SK-MEL-5 (cell line): ENCODE measurements at regions not wholly inside any gene's neighbourhood (a gene's known extent, or its start where the extent isn't known, plus 50 kb on each side); places are given as distances from the start of the nearest gene placed in this dataset.

Experiments
- DNase-seq: peaks from one replicate; pipeline ENCODE4 v3.0.0-alpha.2; 2016; ENCODE audit warnings: low read depth, low spot score
- in situ Hi-C: cut with HindIII; loops from 2 replicates; pipeline ENCODE4 v1.10.0; 2016; ENCODE audit warnings: low sequenced_read_pairs, high pct_unique_total_duplicates, low pct_unique_long_range_greater_than_20kb

DNA sequence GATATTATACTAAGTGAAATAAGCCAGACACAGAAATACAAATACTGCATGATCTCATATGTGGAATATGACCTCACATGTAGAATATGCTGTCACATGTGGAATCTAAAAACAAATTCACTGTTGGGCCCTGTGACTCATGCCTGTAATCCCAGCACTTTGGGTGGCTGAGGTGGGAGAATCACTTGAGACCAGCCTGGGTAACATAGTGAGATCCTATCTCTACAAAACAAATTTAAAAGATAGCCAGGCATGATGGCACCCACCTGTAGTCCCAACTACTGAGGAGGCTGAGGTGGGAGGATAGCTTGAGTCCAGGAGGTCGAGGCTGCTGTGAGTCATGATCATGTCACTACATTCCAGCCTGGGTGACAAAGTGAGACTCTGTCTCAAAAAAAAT lies 160.3 kb downstream of the PTEN start:
- no peak for DNase-seq
- in situ Hi-C loops: no loop called here

DNA sequence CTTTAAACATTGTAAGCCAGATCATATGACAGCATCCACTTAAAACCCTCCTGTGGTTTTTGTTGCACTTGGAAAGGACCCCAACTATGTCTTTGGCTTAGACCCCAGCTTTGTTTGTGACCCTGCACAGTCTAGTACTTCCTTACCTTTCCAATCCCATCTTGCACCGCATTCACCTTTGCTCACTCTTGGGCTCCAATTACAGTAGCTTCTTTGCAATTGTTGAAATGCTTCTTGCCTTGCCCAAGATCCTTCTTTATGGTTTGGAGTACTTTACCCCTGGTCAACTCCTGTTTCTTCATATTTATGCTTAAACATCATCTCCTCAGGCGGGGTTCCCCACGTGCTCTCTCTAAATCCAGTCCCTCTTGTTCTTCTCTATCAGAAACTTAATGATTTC lies 162.6 kb downstream of the PTEN start:
- DNase-seq: no peak
- in situ Hi-C loops: no loop called here

DNA sequence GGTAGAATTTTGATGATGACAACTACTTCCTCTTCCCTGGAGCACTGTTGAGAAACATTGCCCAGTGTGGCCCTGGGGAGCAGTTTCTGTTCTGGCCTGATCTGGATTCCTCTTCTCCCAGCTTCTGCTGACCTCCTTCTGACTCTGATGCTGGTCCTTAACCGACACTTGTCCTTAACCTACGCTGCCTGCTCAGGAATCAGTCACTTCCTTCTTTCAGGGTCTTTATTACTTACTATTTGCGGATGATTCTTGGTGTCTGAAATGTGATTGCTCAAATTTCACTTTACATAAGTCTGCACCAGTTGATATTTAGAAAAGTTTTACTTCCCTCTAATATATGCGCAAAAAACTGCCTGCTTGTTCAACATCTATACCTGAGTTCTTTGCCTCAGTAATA lies 164.1 kb downstream of the PTEN start:
- in situ Hi-C loops: no loop called here
- DNase-seq: no peak

DNA sequence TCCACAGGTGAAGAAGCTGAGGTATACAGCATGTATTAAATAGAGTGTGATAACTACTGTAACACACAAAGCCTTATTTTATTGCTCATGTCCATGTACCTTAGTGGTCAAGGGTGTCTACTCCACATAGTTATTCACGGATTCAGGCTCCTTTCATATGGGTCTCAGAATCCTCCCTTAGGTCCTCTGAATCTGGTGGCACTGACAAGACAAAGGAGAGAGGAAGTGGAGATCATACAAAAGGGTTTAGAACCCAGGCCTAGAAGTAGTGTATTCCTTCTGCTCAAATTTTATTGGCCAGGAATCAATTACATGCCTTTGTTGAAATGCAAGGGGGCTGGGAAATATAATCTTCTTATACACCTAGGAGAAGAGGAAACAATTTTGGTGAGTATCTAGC lies 164.6 kb downstream of the PTEN start:
- in situ Hi-C loops: no loop called here
- no peak for DNase-seq

DNA sequence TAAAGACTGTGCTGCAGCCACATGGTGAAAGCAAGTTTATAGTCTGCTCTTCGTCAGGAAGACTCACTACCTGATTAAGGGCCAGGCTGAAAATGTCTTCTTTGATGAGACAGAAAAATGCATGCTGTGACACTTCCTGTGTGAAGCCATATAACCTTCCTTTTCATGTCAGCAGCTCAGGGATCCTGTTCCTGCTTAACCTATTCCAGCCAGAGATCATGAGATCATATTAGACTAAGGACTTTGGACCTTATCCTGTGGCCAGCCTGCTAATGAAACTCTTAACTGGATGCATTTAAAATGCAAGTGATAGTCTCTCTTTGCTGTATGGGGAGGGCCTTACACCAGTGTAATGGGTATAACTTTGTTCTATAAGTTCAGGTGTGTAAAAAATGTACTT lies 165.2 kb downstream of the PTEN start:
- in situ Hi-C loops: no loop called here

GRCh38 chr10:88032566-88032965 lies 169.1 kb downstream of the PTEN start:
- in situ Hi-C loops: no loop called here
- no peak for DNase-seq

More for the DNA sequence above, 165.2 kb downstream of the PTEN start:
- DNase-seq: no peak

GRCh38 chr10:88033385-88033784 lies 170.0 kb downstream of the PTEN start:
- in situ Hi-C loops: no loop called here
- no peak for DNase-seq

DNA sequence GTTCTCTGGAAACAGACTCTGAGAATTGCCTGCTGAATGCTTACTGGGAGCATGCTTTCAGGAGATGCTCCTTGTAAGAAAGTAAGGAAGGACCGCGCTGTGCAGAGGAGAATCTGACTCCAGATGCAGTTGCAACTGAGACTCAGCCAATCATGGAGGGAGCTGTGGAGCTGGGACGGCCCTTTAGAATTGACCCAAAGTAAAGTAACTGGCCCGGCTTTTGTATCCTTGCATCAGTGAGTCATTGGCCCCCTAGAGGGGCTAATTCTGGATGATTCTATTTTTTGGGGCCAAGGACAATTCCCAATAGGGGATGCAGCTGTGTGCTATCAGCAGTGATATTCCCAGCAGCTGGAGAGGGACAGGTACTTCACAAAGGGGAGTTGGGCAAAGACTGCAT lies 170.4 kb downstream of the PTEN start:
- in situ Hi-C loops: no loop called here
- no peak for DNase-seq

- DNase-seq: no peak
- in situ Hi-C loops: no loop called here
These were observed 172.7 kb downstream of the PTEN start for GRCh38 chr10:88036126-88036525.

- DNase-seq: no peak
- in situ Hi-C loops: no loop called here
These were observed 174.2 kb downstream of the PTEN start for GRCh38 chr10:88037623-88038022.

GRCh38 chr10:88038268-88038667 lies 174.8 kb downstream of the PTEN start:
- in situ Hi-C loops: no loop called here
- DNase-seq: no peak

DNA sequence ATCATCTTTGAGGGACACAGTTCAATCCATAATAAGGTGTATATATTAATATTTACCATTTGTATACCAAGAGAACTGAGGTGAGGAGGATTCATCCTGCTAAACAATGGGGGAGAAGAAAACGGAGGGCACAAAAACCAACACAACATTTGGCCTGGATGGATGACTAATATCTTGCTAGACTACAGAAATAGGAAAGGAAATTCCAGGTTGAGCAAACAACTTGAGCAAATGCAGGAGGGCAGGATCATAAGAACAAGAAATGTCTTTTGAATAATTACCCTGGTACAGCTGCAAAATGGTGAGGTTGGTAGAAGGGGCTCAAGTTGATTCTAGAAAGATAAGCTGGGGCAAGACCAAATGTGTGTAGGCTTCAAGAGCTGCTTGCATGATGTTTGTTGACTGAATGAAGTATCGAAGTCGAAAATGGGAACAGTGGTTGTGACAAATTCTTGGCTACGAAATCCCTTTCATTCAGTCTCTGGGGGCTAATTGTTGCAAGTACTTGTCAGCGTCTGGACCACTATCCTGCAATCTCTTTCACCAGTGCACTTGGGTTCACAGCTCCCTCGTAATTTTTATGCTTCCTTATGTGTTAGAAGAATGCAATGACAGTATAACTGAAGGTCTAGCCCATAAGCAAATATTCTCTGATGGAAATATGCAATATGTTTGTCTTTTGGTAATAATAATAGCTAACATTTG lies 176.2 kb downstream of the PTEN start:
- no peak for DNase-seq
- in situ Hi-C loops: no loop called here

DNA sequence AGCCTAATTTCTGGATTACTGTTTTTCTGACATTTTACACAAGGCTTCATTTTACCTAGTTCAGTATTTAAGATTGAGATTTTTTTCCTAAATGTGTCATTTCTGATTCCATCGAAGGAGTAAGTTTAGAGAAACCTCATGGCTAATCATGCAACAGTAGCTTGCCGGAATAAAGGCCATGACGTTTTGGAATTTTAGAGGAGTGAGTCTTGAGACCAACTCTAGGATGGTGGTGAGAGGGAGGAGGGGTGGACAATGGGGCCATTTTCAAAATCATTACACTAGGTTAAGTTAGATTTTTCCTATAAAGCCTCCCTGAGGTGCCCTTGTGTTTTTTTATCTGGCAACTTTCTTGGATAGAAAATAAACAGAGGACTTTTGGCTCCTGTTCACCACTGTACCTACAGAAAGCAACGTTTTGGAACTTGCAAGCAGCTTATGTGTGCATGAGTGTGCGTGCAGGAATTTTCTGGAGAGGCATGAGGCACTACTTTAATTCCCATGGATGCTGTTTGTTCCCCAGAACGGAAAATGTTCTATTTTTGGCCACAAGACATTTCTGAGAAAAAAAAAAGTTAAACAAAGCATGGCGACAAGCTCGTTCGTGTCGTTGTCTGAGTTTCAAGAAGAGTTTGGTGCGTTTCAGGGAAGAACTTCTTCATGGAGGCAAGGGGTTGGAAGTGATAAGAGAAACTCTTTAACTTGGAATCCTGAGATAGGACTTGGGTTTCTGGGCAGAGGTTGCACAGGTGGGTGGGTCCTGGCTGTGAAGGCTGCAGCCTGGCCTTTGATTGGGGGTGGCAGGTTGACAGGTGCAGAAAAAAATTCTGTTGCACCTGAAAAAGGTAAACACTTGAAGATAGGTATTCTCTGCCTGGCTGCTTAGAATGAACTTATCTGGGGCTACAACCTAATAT lies 178.1 kb downstream of the PTEN start:
- in situ Hi-C loops: no loop called here
- DNase-seq: no peak

GRCh38 chr10:88042160-88043100 lies 179.0 kb downstream of the PTEN start:
- no peak for DNase-seq
- in situ Hi-C loops: no loop called here

DNA sequence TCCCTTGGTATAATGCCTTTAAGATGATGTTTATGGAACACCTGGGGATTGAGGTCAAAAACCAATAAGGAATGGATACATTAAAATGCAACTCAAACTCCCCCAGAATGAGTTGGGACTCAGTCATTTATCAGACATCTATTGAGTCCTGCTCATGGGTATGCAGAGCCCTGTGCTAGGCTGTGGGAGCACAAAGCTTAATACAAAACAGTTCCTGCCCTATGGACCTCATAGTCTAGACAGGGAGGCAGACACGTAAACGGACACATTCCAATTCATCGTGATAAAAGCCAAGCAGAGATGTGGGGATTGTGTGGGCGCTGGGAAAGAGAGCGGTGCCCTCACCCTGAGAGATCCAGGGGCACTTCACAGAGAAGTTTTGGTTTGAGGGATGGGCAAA lies 181.7 kb downstream of the PTEN start:
- DNase-seq: no peak

GRCh38 chr10:88045656-88046415 lies 182.4 kb downstream of the PTEN start:
- no peak for DNase-seq
- in situ Hi-C loops: no loop called here

More for the DNA sequence above, 181.7 kb downstream of the PTEN start:
- in situ Hi-C loops: no loop called here

DNA sequence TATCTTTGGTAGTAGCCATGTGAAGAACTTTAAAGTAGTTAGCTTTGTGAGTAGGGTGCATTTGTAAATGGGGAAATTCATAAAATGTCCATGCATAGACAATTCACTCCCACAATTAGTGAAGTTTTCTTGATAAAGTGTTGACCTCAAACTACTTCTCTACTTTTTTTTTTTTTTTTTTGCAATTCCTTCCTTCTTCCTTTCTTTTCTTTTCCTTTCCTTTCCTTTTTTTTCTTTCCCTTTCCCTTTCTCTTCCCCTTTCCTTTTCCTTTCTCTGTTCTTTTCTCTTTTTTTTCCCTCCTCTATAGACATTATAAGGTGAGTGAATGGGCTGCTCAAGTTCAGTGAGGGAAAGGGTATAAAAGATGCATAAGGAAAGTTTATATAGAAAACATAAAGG lies 184.2 kb downstream of the PTEN start:
- in situ Hi-C loops: no loop called here
- DNase-seq: no peak
